ENCODE measurements at regions not wholly inside any gene's neighbourhood (a gene's known extent, or its start where the extent isn't known, plus 50 kb on each side); places are given as distances from the start of the nearest gene placed in this dataset.
A peak's percentile ranks its signal among the peaks of the same experiment; 100 is the strongest.

DNA sequence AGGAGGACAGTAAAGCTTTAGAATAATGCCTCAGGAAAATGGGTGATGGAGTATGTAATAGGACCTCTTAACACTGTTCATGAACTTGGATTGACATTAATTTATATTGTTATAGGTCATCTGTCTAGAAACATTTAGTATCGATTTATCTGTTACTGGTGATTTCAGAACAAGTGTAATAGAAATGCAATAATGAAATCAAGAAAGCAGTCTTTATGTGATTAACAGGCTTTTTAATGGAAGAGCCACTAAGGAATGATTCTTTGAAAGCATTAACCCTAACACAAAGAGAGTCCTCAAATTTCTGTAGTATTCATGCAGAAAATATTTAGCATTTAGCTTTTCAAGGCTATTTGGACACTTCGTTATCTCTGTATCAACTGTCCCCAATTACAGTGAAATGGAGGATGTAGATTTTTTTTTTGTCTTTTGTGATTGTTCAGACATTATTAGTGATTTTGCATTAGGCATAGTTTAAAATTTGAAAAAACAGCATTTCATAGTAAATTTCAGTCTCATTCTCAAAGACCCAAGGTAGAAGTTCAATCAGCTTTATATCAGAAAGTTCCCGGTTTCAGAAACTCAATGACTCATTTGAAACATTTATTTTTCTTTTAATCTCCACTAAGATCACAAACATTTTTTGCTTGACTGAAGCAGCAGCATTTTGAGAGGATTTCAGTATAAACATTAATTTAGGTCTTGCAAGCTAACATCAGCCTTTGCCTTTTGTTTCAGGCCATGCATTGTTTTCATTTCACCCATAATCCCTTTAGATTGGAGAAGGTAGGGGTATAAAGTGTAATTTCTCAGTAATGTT is 56.3 kb downstream of the AGTR2 start:
- no peak for DNase-seq

DNA sequence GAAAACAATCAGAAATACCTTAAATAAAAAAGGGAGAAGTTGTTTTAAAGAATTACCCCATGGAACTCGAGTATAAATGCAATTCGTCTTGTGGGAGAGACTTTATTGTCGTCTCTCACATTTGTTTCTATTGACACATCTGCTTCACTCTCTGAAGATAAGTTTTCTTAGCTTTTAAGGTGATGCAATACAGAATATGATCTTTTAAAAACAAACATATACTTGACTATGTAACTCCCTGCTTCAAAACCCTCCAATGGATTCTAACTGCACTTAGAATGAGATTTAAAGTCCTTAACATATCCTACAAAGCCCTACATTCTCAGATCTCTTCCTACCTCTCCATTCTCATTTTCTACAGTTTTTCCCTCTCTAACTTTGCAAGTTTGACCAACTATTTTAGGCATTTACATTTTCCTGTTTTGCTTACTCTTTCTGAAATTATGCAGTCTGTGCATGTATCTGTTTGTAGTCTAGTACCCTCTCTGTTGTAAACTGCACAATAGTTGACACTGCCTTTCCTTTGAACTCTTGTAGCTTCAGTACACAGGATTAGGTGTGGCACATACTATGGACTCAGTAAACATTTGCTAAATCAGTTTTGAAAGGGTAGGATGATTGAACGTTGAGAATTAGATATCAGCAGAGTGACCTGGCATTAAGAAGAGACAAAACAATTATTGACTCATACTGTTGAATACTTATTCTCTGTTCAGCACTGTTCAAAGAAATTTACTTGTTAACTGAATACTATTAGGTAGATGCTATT is 59.8 kb downstream of the AGTR2 start:
- no peak for DNase-seq

DNA sequence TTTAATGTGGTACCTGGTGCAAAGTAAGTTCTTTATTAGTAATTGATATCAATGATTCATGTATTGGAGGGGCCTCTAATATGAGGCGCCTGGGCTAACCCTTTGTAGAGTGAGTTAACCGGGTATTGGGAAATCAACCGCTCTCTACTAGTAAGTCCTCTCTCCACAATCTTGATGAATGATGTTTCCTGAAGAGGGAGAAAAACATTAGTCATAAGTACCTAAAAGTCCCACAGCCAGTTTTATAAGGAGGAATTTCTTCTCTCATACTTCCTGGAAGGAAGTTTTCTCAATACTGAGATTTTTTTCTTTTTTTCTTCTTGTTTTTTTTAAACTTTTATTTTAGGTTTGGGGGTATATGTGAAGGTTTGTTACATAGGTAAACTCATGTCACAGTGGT is 62.3 kb downstream of the AGTR2 start:
- DNase-seq: no peak

DNA sequence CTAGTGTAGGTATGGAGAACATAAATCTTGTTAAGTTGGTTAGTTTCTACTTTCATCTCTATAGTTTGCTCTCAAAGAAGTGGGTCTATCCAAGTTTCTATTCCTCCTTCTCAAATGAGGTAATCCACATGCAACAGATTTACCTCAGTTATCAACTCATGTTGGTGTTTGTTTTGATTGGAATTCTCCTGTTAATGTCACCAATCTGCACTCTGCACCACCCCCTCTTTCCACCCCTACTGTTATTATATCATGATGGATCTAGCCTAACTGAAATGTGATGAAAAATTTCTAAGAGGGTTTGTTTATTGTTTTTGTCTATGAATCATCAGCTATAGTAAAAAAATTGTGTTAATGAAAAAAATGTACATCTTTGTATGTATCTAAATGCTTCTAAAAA is 66.1 kb downstream of the AGTR2 start:
- no peak for DNase-seq

DNA sequence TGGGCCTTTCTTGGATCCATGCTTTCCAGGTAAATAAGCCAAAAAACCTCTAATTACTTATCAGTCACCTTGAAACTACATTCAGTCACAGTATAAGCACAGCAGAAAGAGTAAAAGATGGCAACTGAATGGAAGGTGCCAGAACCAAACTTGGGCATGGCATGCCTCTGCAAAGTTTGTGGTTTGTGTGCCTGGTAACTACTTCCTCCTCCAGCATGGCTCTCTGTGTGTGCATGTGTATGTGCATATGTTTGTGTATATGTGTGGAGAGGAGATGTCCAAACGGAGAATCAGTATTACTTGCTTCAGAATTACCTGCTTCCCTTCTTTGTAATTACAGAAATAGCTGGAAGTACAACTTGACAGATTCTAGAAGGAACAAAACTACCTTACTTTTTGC is 67.5 kb downstream of the AGTR2 start:
- no peak for DNase-seq

DNA sequence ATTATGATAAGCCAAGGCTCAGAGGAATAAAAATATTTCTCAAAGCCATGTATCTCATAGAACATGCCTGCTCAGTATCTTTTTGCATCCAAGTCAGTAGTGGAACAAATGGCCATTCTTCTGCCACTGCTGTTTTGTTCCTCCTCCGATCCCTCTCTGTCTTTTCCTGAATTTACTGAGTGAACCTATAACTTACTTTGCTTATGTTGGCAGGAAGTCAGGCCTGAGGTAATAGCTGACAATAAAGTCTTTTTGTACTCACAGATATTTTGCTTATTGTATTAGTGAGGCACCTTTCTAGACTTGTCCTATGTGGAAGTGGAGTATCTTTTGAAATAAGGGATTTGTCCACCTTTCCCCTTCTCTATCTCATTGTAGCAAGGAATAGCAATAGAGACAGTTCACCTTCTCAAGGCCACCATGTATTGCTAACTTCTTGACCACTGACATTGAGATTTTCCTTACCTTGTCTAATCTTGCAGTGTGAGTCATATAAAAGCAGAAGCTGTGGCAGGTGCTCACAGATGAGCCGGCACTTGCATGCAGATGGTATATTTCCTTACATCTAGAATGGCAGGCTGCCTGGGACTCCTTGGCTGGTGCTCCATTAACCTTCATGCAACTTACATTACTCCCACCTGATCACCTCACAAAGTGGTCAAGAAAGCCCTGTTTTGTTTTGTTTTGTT is 68.2 kb downstream of the AGTR2 start:
- DNase-seq: no peak

DNA sequence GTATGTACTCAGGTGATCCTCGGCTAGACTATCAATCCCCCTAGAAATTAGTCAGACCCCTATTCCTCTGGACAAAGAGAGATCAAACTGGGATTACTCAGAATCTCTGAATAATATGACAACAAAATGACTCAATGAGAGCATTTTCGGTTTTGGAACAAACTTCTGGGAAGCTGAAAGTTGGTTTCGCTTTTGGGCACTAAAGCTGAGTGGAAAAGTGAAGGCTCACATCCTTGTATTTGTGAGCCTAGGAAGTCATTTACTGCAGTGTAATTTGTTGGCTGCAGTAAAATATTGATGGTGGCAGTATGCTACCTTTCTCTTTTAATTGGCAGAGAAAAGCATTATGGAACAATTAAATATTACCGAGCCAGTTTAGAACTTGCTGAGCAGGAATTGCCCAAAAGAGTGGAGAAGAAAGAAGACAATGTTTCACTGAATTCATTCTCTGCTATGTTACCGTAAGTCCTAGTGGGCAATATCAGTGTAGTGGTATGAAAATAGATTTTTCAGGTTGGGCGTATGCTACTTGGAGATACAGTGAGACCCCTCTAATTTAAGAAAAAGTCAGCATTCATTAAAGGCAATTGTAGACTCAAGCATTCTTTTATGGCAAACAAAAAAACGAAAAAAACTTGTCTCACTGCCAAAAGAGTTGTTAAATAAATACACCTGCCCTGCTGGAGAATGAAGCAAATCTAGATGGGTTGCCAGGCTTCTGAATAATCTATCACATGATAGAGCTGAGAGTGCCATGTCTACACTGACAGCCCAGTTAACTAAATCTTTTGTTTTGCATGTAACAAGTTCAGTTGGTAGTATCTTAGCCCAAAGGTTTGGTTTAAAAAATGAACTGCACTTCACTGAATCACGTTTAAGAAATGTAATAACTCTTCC is 69.6 kb downstream of the AGTR2 start:
- DNase-seq: no peak

DNA sequence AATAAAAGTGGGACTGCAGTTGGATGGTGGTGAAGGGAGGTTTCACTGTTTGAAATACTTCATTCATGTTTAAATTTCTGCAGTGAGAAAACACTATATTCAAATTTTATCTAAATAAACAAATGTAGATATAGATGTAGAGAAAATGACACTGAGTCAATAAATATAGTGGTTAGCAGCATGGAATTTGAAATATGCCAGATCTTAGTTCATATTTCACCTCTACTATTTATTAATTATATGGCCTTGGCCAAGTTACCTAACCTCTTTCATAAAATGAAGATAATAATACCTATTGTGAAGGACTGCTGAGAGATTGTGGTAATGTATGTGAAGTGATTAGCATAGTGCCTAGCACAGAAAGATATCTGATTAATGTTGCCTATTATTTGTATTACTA is 70.5 kb downstream of the AGTR2 start:
- DNase-seq: no peak

DNA sequence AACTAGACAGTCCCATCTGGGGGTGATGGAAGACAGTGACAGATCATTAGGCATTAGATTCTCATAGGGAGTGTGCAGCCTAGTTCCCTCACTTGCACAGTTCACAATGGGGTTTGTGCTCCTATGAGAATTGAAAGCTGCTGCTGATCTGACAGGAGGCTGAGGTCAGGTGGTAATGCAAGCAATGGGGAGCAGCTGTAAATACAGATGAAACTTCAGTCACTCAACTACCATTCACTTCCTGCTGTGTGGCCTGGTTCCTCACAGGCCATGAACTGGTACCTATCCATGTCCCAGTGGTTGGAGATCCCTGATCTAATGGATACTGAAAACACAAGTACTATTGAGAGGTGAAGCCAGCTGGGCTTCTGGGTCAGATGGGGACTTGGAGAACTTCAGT is 72.5 kb downstream of the AGTR2 start:
- DNase-seq: no peak

DNA sequence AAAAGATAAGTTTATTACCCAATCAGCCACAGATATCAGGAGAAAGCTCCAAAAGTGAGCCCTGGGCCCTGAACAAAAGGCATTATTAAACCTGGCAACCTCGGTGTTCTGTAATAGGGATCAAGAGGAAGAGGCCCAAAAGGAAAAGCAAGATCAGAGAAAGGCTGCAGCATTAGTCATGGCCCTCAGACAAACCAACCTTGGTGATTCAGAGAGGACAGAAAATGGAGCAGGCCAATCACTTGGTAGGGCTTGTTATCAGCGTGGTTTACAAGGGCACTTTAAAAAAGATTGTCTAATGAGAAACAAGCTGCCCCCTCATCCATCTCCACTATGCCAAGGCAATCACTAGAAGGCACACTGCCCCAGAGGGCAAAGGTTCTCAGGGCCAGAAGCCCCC is 75.7 kb downstream of the AGTR2 start:
- DNase-seq: no peak

DNA sequence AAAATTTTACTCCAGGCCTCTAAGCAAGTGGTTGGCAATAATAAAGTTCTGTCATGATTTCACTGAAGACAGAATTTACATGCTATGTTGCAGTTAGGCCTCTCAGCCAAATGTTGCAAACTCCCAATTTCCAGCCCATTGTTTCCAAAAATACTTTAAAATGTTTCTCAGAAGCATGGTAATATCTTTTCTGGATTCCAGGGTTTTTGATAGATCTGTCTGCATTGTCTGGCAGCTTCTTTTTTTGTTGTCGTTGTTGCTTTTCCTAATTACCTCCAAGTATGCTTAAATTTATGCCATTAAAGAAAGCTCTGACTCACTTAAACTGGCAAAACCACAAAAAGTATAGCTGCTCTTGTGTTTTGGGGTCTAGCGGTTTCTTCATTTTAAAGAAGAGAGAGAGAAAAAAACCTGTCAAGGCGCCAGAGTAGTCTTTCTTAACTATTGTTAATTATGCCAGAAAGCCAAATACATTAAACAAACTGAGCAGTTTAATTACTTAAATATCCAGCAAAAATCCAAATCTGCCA is 97.0 kb downstream of the AGTR2 start:
- DNase-seq: no peak

DNA sequence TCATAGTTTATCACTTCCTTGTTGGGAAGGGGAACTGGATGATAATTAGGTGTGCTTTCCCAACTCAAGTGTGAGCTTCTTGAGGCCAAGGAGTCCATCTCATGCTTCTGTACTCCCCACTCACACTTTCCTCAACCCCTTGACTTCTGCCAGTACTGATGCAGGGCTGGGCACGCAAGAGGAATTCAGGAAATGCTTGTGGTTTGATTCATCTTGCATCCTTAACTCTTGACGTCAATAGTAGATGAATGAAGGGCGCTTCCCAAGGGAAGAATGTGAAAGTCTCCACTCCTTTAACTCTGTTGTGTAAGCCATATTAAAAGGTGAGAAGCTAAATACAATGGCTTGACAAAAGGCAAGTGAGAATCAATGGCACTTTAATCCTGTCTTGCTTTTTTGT is 101.8 kb downstream of the AGTR2 start:
- no peak for DNase-seq

DNA sequence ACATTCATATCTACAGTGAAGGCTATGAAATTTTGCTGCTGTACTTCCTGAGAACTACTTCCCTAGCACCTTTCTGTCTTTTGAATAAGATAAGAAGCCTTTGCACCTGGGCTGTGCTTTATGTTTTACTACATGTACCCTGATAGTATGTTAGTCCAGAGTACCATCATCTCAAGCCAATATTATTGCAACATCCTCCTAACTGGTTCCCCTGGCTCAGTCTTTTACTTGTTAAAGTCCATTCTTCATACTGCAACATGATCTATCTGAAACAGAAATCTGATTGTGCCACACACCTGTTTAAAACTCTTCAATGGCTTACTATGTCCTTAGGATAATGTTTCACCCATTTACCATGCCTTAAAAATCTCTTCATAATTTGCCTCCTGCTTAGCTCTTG is 102.3 kb downstream of the AGTR2 start:
- no peak for DNase-seq

DNA sequence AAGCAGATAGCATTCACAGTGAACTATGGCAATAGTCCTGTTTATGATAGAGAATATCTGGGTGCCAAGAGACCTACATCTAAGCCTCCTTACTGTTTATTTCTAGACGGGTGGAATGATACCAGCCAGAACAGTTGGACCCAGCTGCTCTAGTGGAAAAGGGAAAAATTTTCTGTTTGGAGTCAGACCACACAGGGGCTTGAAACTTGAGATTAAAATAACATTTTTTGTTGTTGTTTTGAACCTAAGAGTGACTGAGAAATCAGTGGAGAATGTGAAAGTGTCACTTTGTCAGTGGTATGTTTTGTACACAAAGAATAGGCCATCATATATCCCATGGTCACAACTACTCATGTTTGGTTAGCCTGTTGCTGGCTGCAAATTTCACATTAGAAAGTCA is 105.7 kb downstream of the AGTR2 start:
- no peak for DNase-seq

DNA sequence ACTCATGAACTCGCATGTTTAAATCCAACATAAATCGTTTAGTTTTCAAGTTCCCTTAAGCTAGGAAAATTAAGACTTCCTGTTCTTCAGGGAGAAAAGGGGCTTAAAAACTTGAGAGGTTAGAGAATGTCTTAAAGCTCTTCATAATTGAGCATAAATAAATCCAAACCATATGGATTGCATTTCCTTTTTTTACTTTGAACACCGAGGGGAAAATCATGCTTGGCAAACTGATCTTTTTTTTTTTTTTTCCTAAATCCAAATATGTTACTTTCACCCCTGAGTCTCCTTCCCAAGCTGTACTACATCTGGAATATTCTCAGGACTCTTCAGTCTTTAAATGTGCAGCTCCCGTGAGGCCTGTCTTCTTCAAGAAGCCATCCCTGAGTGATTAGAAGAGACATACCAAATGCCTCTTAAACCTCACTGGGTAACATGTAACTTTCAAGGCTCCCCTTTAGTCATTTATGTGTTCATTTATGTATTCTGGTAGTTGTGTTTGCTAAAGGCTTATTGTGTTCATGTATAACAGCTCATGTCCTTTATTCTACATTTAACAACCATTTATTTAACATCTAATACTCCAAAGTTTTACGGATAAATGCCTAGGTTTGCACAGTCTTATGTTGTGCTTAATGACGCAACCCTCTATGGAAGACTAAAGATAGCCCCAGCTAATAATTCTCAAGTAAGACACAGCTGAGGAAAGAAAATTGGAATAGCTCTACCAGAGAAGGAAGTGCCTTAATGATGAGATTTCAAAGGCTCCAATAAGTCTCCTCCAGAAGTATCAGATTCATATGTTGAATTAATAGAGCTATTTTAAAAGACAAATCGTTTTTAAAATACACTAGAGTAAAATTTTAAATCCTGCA is 107.0 kb downstream of the AGTR2 start:
- peak; percentile 27 for DNase-seq

DNA sequence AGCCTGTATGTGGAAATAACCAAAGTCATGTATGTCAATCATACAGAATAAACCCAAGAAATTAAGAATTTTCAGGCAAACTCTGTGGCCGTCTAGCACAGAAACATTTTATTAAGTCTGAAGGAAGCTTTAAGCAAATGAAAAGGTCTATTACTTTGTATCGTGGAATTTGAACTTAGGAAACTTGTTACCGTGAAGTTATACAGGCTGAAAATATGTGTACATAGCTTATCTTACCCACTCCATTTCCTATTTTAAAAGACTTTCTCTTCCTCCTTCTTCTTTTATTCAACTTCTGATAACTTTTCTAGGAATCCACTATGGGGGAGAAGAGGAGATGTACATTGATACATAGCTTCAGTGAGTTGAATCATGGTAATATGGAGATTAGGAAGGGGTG is 108.3 kb downstream of the AGTR2 start:
- no peak for DNase-seq

DNA sequence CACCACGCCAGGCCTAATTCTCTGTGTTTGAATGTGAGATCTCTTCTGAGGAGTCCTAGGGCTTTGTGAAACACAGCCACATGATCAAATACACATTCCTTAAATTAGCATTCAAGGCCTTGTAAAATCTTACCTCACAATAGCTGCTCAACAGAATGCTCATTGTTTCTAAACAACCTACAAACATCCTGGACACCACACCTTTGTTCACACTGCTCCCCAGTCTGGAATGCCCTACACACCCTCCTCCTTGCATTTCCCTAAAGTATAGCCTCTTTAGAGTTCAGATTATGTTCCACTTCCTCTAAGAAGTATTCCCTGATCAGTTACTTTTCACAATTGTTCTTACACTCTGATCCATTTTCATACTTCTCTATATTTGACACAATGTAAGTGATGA is 110.6 kb downstream of the AGTR2 start:
- DNase-seq: no peak

DNA sequence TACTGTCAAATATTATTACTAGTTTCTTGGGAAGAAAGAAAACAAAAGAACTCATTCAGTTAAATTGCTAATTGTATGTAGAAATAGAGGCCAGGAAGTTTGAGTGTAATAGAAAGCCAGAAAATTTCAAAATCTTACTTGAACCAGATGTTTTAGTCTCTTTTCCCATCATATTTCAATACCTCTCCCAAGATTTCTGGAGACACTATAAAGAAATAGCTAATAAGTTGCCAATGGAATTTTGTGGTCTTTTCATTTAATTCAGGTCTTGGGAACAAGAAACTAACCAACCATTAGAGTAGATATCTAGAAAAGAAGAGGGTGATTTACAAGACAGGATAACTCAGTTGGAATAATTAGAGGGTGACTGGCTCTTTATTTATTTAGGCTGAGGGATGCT is 112.2 kb downstream of the AGTR2 start:
- no peak for DNase-seq

DNA sequence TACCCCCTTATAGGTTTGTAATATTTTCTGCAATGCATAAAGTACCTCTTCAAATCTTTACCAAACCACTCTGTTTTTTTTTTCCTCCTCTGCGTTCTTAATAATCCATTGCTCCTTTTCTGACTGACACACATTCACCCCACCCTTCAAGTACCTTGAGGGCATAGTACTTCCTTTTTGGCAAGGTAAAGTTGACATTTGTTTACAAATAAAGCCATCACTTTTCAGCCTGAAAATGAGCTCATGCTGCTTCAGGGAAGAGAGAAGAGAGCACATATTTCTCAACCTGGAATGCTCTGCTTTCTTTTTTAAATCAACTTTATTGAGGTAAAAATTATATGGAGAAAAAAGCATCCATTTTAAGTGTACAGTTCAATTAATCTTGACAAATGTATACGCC is 113.9 kb downstream of the AGTR2 start:
- no peak for DNase-seq

DNA sequence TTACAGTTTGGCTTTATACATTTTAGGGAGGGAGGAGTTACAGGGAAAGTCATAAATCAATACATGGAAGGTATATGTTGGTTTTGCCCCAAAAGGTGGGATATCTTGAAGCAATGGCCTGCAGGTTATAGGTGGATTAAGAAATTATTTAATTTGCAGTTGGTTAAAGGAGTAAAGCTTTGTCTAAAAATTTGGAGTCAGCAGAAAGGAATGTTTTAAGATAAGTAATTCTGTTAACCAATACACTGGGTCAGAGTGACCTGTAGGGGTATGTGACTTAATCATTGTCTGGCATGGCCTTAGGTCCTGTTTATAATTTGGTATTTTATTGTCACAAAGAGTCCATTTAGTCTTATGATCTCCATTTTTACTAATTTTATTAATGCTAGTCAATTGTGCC is 115.0 kb downstream of the AGTR2 start:
- no peak for DNase-seq

DNA sequence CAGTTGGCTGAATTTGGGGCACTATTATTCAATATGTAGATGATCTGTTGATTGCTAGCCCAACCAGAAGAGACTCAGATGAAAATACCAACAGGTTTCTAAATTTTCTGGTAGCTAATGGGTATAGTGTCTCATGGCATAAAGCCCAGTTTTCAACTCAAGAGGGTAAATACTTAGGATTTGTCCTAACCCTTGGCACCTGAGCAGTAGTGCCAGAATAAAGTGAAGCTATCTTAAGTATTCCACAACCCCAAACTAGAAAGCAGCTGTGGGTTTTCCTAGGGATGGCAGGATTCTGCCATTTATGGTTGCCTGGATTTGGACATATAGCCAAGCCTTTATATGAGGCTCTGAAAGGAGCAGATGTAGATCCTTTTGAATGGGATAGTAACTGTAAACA is 119.0 kb downstream of the AGTR2 start:
- DNase-seq: no peak

DNA sequence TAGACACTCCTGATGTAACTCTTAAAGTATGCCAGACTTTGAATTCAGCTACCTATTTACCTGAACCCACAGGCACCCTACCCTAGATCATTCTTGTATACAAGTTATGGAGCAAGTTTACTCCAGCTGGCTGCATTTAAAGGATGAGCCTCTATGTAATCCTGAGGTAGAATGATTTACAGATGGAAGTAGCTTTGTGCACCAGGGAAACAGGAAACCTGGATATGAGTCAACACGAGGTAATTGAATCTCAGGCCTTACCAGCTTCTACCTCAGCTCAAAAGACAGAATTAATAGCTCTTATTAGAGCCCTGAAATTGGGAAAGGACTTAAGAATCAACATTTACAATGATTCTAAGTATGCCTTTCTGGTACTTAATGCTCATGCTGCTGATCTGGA is 119.8 kb downstream of the AGTR2 start:
- no peak for DNase-seq
